ENCODE measurements at regions not wholly inside any gene's neighbourhood (a gene's known extent, or its start where the extent isn't known, plus 50 kb on each side); places are given as distances from the start of the nearest gene placed in this dataset.

GRCh38 chr4:22999419-22999818 lies 306.7 kb downstream of the GBA3 start:
- Mint-ChIP-seq H3K27ac (no peak overlapping the region), H3K4me3 (no peak overlapping the region), H3K36me3 (no peaks in the 10 kb centered on the region), H3K9me3 (peaks cover 19% of the 10 kb centered on the region), H3K4me1 (no peaks in the 10 kb centered on the region)
- DNase-seq (ENCODE audit: low spot score in 2 of 2) = no peak
- no peak for ATAC-seq

GRCh38 chr4:22997358-22998224 lies 304.9 kb downstream of the GBA3 start:
- Mint-ChIP-seq H3K36me3 (no peaks in the 10 kb centered on the region), H3K4me3 (no peak overlapping the region), H3K27ac (no peak overlapping the region), H3K4me1 (no peaks in the 10 kb centered on the region), H3K9me3 (peaks cover 22% of the 10 kb centered on the region)
- ATAC-seq = no peak
- no peak for DNase-seq (ENCODE audit: low spot score in 2 of 2)

- Mint-ChIP-seq H3K4me1 (no peaks in the 10 kb centered on the region), H3K4me3 (no peak overlapping the region), H3K9me3 (peaks cover 14% of the 10 kb centered on the region), H3K27ac (no peak overlapping the region), H3K36me3 (no peaks in the 10 kb centered on the region)
- ATAC-seq (no peak), DNase-seq (ENCODE audit: low spot score in 2 of 2) (no peak)
These were observed 298.8 kb downstream of the GBA3 start for GRCh38 chr4:22991576-22991975.

- no peaks in the 10 kb centered on the region for H3K4me1 Mint-ChIP-seq
- H3K36me3 Mint-ChIP-seq = no peaks in the 10 kb centered on the region
- H3K4me3 Mint-ChIP-seq = no peak overlapping the region
- no peak for DNase-seq (ENCODE audit: low spot score in 2 of 2)
- no peak for ATAC-seq
- H3K27ac Mint-ChIP-seq = no peak overlapping the region
- H3K9me3 Mint-ChIP-seq = peaks cover 11% of the 10 kb centered on the region
These were observed 295.8 kb downstream of the GBA3 start for GRCh38 chr4:22988526-22988925.

GRCh38 chr4:22987870-22988269 lies 295.1 kb downstream of the GBA3 start:
- no peak overlapping the region for H3K27ac Mint-ChIP-seq

GRCh38 chr4:22986881-22987280 lies 294.1 kb downstream of the GBA3 start:
- no peak overlapping the region for H3K4me3 Mint-ChIP-seq
- H3K27ac Mint-ChIP-seq = no peak overlapping the region
- H3K4me1 Mint-ChIP-seq = no peaks in the 10 kb centered on the region
- peaks cover 11% of the 10 kb centered on the region for H3K9me3 Mint-ChIP-seq
- ATAC-seq = no peak
- DNase-seq (ENCODE audit: low spot score in 2 of 2) = no peak
- no peaks in the 10 kb centered on the region for H3K36me3 Mint-ChIP-seq

More at GRCh38 chr4:22987870-22988269, 295.1 kb downstream of the GBA3 start:
- DNase-seq (ENCODE audit: low spot score in 2 of 2) (no peak), ATAC-seq (no peak)
- Mint-ChIP-seq H3K36me3 (no peaks in the 10 kb centered on the region), H3K9me3 (peaks cover 11% of the 10 kb centered on the region), H3K4me1 (no peaks in the 10 kb centered on the region), H3K4me3 (no peak overlapping the region)

- no peak for DNase-seq (ENCODE audit: low spot score in 2 of 2)
- H3K36me3 Mint-ChIP-seq = no peaks in the 10 kb centered on the region
- no peaks in the 10 kb centered on the region for H3K4me1 Mint-ChIP-seq
- H3K27ac Mint-ChIP-seq = no peak overlapping the region
- ATAC-seq = no peak
- H3K9me3 Mint-ChIP-seq = peaks cover 11% of the 10 kb centered on the region
- H3K4me3 Mint-ChIP-seq = no peak overlapping the region
These were observed 293.5 kb downstream of the GBA3 start for GRCh38 chr4:22986262-22986661.

GRCh38 chr4:22984390-22984789 lies 291.7 kb downstream of the GBA3 start:
- Mint-ChIP-seq H3K36me3 (no peaks in the 10 kb centered on the region), H3K4me1 (no peaks in the 10 kb centered on the region), H3K9me3 (peaks cover 8% of the 10 kb centered on the region), H3K4me3 (no peak overlapping the region), H3K27ac (no peak overlapping the region)
- no peak for DNase-seq (ENCODE audit: low spot score in 2 of 2)
- ATAC-seq = no peak

GRCh38 chr4:22978656-22979055 lies 285.9 kb downstream of the GBA3 start:
- Mint-ChIP-seq H3K4me3 (no peak overlapping the region), H3K4me1 (no peaks in the 10 kb centered on the region), H3K36me3 (no peaks in the 10 kb centered on the region), H3K9me3 (peaks cover 8% of the 10 kb centered on the region), H3K27ac (no peak overlapping the region)
- ATAC-seq (no peak), DNase-seq (ENCODE audit: low spot score in 2 of 2) (no peak)

- peaks cover 18% of the 10 kb centered on the region for H3K9me3 Mint-ChIP-seq
These were observed 277.9 kb downstream of the GBA3 start for GRCh38 chr4:22970665-22971064.

GRCh38 chr4:22969287-22969896 lies 276.7 kb downstream of the GBA3 start:
- Mint-ChIP-seq H3K9me3 (peaks cover 18% of the 10 kb centered on the region), H3K4me1 (no peaks in the 10 kb centered on the region), H3K36me3 (no peaks in the 10 kb centered on the region), H3K27ac (no peak overlapping the region), H3K4me3 (no peak overlapping the region)
- no peak for DNase-seq (ENCODE audit: low spot score in 2 of 2)
- no peak for ATAC-seq

More at GRCh38 chr4:22970665-22971064, 277.9 kb downstream of the GBA3 start:
- Mint-ChIP-seq H3K4me1 (no peaks in the 10 kb centered on the region), H3K36me3 (no peaks in the 10 kb centered on the region), H3K27ac (no peak overlapping the region), H3K4me3 (no peak overlapping the region)
- ATAC-seq (no peak), DNase-seq (ENCODE audit: low spot score in 2 of 2) (no peak)

GRCh38 chr4:22962295-22962694 lies 269.6 kb downstream of the GBA3 start:
- DNase-seq (ENCODE audit: low spot score in 2 of 2) (no peak), ATAC-seq (no peak)
- Mint-ChIP-seq H3K9me3 (peaks cover 22% of the 10 kb centered on the region), H3K4me1 (no peaks in the 10 kb centered on the region), H3K36me3 (no peaks in the 10 kb centered on the region), H3K27ac (no peak overlapping the region), H3K4me3 (no peak overlapping the region)

- H3K36me3 Mint-ChIP-seq = no peaks in the 10 kb centered on the region
- H3K4me1 Mint-ChIP-seq = no peaks in the 10 kb centered on the region
- no peak overlapping the region for H3K27ac Mint-ChIP-seq
- peaks cover 24% of the 10 kb centered on the region for H3K9me3 Mint-ChIP-seq
- H3K4me3 Mint-ChIP-seq = no peak overlapping the region
- DNase-seq (ENCODE audit: low spot score in 2 of 2) (no peak), ATAC-seq (no peak)
These were observed 266.7 kb downstream of the GBA3 start for GRCh38 chr4:22959483-22959882.

- H3K4me3 Mint-ChIP-seq = no peak overlapping the region
- ATAC-seq (no peak), DNase-seq (ENCODE audit: low spot score in 2 of 2) (no peak)
- H3K36me3 Mint-ChIP-seq = no peaks in the 10 kb centered on the region
- H3K27ac Mint-ChIP-seq = no peak overlapping the region
- H3K9me3 Mint-ChIP-seq = peaks cover 18% of the 10 kb centered on the region
- no peaks in the 10 kb centered on the region for H3K4me1 Mint-ChIP-seq
These were observed 265.1 kb downstream of the GBA3 start for GRCh38 chr4:22957774-22958309.

GRCh38 chr4:22949161-22949855 lies 256.6 kb downstream of the GBA3 start:
- Mint-ChIP-seq H3K4me1 (no peaks in the 10 kb centered on the region), H3K4me3 (no peak overlapping the region), H3K36me3 (no peaks in the 10 kb centered on the region), H3K27ac (no peak overlapping the region), H3K9me3 (peaks cover 12% of the 10 kb centered on the region)
- no peak for DNase-seq (ENCODE audit: low spot score in 2 of 2)
- ATAC-seq = no peak
